ENCODE measurements at regions not wholly inside any gene's neighbourhood (a gene's known extent, or its start where the extent isn't known, plus 50 kb on each side); places are given as distances from the start of the nearest gene placed in this dataset.
"Not testable (repeated sequence)": the region's sequence is repeated elsewhere in the genome, so short reads cannot be mapped to it uniquely, and the experiment has no call there.

DNA sequence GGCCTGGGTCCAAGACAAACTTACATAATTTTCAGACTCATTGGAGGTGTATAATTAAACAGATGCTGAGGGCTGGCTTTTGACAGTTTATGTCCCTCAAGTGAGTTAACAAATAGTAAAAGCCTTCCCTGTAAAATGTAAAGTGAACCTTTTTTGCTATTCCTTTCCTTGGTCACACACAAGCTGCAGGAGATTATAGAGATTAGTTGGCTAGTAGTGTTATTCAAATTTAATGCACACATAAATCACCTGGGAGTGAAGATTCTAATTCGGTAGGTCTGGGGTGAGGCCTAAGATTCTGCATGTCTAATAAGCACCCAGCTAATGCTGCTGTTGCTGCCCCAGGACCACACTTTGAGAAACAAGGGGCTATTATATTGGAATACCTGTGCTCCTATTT is 206.2 kb upstream of the SSTR1 start:
- no peak for DNase-seq

DNA sequence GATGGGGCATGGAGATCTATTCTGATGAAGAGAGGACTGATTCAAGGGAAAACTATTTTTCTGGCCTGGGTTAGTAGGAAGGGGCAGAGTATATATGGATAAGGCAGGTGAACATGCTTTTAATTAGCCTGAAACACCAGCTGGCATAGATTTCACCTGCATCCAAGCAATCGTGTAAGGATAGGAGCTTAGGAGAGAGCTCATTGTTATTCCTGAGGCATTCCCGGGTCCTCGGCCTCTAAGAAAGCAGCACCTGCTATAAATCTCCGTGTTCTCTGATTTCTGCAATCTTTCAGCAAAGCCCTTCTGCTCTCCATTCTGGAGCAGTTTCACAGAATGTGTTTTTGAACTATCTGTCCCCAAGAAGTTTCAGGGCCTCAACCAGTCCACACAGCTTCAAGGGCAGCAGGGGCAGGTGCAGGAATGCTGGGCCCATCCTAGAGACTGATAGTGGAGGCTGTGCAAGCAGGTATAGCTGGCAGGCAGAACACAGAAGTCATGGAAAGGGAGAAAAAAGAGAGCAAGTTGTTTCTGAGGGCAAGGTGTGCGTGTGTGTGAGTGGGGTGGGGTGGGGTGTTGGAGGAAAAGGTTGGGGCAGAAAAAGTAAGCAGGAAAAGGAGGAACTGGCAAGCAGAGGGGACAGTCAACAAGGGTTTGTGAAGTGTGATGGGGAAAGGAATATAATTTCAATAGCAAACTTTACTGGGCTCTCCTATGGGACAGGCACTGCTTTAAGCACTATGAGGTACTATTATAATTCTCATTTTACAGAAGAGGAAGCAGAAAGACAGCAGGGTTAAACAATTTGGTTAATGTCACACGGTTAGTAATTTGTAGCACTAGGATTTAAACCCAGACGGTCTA is 203.7 kb upstream of the SSTR1 start:
- no peak for DNase-seq

DNA sequence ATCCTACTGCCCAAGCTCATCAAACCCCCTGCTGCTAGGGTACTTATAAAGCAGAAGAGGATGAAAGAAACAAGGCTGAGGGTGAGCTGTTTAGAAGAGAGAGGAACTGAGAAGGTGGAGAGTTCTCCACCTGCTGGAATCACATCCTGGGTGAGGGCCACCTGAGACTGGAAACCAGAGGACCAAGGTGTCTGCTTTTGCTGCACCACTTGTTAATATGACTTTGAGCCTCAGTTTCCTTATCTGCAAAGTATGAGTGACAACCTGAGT is 203.2 kb upstream of the SSTR1 start:
- DNase-seq = no peak

DNA sequence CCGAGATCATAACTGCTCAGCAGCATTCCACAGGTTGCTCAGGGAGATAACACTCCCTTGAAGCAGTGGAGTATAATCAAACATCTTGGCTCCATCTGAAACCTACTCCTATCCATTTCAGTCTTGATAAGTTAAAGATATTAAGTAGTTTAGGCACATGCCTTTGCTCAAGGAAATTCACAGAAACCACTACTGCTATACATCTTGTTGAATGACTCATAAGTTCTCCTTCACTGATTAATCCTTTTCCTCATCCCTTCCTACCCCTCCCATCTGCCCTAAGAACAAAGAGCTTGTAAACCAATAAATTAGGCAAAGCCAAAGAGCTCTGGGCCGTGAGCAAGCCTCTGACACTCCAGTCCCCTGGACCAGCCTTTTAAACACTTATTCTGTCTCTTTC is 196.5 kb upstream of the SSTR1 start:
- not testable (repeated sequence) for DNase-seq

DNA sequence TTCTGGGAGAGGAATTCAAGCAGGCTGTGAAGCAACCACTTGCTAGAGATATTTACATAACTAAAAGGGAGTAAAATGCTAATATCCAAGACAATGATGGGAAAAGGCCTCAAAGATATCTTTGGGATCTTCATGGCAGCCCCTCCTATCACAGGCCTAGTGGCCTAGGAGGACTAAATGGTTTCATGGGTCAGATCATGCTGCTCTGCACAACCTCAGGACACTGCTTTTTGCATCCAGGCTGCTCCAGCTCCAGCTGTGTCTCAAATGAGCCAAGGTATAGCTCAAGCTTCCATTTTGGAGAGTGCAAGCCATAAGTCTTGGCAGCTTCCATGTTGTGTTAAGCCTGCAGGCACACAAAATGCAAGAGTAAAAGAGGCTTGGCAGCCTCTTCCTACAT is 195.6 kb upstream of the SSTR1 start:
- no peak for DNase-seq

DNA sequence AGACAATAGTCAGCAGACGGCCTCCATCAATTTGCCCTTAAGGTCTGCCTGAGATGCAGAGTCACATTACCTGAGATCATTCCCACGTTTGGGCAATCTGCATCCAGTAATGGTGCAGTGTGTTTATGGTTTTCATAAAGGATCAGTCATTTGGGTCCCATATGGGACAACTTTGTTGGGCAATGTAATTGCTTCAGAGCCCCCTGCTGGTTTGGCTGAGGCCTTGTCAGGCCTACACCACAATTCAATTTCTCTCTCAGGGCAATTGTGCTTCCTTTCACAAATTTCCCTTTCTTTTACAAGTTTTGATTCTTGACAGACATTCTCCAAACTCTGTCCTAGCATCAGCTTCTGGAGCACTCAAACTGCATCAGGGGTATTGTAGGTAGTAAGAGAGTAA is 191.2 kb upstream of the SSTR1 start:
- no peak for DNase-seq

DNA sequence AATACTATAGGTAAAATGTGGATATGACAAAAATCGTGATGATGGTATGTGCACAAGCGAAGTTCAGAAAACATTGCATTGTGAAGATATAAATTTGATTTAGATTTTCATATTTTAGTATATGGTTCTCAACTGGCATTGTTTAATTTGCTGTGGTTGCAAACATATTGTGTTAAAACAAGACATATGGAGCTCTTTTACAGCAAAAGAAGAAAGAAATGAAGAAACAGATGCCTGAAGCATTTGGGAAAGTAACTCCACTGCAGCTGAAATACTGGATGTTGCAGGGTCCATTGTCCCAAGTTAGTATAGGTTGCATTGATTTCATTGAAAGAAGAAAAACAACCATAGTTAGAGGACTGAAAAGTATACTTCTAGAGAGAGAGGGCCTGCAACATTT is 185.8 kb upstream of the SSTR1 start:
- no peak for DNase-seq

DNA sequence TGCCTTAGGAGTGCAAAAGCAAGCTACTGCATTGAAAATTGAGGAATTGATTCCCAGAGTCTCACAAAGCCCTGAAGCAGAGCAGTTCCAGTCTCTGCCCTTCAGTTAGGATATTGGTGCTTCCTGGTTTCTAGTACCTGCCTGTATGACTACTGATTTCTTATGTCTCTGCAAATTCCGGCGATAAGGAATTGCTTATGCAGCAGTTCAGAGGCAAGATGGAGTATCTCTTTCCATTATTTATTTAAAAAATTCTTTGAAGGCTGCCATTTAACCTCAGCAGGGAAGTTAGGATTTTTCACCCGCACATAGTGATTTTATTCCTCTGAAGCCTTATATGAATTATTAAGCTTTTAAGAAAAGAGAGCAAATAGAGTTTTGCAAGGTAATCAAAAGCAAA is 184.9 kb upstream of the SSTR1 start:
- DNase-seq = no peak

DNA sequence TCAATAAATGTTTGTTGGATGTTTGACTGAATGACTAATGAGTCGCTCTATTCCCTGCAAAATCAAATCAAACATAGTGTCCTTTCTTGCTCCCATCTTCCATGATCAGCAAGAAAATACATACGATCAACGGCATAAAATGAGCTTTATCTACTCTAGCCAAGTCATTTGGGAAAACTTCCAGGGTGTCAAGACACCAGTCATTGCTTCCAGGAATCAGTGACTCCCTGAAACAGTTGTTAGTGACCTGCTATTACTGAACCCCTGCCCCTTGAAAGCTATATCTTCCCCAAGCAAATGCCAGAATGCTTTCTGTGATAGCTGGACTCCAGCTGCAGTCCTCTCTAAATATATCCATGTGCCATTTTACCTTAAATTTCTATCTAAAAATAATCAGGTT is 169.5 kb upstream of the SSTR1 start:
- no peak for DNase-seq

DNA sequence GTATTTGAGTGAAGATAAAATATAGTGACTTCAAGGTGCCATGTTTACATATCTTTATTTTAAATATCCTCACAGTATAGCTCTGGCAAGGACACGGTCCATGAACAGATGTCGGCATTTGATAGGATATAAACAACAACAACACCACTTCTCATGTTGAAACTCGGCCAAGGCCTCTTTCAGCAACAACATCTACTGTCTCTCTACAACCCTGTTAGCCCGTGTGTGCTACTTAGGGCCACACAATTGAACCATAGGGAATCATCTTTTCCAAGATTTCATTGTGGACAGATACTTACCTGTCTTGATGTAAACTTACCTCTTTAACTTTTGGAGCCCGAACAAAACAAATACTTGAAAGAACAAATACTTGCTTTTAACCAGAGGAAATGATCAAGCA is 168.7 kb upstream of the SSTR1 start:
- no peak for DNase-seq

DNA sequence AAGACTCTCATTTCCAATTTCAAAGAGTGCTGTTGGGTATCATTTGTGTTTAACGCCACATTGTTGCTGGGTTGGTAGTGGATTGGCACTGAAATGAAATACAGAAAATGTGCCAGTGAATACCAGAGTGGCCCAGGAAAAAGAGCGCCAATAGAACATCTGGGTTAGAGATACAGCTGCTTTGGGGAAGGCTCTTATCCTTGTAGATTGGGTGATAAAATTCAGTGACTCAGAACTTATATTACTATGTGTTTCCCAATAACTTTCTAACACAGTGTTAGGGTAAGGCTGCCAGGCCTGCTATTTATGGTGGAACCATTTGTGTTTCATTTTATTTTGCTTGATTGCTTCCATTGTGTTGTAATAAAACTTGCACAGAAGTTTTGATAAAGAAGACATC is 168.2 kb upstream of the SSTR1 start:
- DNase-seq = no peak

DNA sequence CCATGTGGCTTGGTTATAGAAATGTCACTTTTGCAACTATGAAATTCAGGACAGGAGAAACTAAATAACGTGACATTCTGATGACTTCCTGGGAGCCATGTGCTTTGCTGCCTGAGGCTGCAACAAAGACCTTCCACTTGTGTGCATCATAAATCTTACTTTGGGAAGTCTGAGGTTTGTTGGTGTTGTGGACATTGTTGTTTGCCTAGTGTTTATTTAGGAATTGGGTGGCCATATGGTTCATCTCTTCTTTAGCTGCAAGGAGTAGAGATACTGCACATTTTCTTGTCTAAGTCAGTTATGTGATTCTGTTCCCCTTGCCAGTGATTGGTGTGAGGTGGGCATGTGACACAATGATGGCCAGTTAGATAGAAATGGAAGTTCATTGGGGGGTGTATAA is 167.3 kb upstream of the SSTR1 start:
- DNase-seq = no peak

DNA sequence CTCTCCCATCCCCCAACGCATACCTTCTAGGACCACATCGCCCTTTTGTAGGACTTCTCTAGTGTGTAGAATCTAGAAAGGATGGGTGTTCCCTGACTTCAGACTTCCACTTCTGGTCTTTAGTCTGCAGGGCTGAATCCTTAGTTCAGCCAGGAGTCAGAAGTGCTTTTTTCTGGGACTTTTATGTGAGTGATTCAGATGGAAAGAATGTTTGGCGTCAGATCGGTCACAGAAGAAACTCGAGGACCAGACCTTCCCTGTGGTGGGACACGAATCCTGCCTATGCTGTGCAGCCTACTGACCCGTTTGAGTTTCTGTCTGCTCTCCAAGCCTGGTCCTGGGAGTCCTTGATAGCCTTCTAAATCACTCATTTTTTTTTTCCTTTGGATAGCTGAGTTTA is 165.4 kb upstream of the SSTR1 start:
- DNase-seq = no peak

DNA sequence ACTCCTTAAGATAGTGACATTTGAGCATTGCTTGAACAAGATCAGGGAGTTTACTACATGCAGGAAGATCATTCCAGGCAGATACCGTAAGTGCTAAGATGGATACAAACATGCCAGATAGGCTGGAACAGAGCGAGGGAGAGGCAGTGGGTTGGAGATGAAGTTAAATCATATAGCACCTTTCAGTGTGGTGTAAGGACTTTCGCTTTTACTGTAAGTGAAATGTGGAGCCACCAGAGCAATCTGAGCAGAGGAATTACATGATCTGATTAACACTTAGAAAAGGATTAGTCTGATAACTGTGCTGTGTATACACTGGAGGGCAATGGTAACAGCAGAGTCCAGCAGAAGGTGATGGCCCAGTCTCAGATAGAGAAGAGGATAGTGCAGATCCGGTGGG is 163.0 kb upstream of the SSTR1 start:
- no peak for DNase-seq

DNA sequence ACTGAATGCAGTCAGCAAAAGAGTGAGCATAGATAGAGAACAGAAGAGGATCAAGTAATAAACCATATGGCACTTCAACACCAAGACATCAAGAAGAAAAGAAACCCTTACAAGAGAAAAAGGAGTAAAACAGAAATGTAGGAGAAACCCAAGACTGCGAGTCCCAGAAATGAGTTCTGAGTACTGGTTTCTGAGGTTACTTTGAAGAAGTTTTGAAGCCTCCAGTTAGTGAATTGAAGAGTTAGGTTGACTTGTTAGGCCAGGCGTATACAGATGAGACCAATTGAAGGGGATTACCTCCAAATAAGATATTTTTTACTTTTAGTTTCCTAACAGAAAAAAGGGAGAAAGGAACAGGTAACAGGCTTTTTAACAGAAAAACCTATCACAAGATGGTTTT is 162.2 kb upstream of the SSTR1 start:
- DNase-seq = no peak

DNA sequence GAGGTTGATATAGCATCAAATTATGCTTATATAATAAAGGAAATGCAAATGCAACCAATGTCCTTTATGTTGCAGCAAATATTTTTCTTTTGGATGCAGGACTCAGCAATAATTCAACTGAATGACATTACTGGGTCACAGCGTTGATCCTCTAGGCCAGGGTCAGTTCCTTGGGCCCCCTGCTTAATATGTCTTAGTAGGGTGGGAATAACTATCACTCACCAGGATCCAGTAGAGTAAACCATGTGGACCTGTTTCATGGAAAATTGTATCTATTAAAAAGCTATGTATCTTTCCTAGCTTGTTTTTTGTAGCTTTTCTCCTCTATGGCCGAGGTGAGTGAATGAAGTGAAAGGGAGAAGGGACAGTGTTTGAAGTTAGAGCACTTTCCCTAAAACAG is 161.5 kb upstream of the SSTR1 start:
- DNase-seq = no peak

DNA sequence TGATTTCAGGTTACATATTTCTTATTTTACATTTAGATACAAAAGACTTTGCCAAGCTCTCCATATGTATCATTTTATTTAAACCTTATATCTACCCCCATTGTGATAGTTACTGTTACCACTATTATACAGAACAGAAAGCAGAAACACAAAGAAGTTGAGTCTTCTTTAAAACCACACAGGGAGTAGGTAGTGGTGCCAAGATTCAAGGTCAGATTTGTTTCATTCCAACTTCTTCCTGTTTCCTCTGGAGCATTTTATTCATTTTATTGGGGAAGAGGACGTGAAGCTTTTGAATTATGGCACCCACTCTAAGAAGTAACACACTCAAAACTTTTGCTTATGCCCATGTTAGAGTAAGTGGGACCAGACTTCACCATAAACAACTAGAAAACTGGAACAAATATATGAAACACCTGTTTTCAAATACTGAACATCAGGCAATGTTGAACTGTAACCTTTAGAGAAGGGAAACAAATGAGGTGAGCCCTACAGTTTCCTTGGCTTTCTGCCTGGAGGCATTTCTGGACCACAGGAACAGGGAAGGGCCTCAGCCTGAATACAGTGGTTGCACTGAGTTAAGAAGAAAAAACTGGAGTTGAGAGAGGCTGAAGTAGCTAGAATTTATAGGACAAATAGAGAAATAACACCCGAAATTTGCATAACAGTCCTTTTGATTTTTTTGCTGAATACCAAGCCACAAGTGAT is 160.4 kb upstream of the SSTR1 start:
- DNase-seq = no peak

DNA sequence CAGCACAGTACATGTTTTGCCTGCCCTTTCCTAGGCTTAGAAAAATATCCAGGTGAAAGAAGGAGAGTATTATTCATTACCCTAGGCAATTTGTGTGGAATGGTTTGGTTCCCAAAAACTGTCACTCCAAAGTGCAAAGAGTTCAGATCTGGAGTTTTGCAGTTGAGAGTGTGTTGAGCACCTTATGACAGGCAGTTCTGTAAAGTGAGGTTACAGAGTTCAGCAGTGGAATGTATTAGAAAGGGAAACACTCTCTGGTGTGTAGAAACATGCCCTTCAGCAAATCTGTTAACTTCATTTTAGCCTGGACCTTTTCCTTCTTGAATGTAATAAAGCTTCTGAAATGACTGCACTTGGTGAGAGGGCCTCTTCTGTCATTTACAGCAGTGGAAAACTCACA is 154.0 kb upstream of the SSTR1 start:
- no peak for DNase-seq

DNA sequence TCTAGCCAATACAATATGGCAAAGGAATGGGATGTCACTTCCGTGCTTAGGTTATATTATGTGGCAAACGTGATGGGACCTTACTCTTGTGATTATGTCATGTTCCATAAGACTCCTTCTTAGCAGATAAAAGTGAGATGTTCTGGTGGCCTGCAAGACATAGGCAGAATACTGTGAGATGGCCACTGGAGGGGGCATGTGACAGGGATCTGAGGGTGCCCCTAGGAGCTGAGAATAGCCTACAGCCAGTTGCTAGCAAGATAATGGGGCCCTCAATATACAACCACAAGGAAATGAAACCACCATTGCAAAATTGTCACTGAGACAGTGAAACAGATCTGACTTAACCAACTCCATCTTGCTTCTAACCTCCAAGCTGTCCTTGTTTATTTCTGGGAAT is 151.4 kb upstream of the SSTR1 start:
- DNase-seq = no peak

DNA sequence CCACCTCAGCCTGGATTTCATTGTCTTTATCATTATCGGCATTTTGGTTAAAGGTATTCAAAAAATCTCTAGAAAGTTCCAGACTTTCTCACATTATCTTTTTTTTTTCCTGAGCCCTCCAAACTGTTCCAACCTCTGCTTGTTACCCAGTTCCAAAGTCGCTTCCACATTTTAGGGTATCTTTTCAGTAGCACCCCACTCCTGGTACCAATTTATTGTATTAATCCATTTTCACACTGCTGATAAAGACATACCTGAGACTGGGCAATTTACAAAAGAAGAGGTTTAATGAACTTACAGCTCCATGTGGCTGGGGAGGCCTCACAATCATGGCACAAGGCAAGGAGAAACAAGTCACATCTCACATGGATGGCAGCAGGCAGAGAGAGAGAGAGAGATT is 145.5 kb upstream of the SSTR1 start:
- DNase-seq = not testable (repeated sequence)

DNA sequence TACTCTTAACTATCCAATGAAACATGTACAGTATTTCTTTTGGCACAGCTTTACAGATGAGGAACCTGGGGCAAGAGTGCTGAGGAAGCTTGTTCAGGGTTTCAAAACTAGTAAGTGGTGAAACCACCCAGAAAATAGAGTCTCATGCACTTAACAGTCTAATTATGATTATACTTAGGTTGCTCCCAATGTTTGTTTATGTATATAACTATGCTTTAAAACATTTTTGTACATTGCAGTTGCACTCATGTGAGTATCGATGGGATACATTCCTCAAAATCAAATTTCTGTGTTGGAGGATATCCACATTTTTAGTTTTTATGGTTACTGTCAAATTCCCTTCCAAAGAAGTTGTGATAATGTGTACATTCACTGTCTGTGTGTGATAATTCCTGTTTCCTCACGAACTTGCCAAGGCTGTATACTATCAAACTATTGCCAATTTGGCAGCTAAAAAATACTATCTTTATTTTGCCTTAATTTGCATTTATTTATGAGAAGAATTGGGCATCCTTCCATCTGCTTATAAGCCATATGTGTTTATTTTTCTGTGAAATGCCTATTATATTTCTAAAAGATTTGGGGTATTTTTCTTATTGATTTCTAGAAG is 143.9 kb upstream of the SSTR1 start:
- no peak for DNase-seq

DNA sequence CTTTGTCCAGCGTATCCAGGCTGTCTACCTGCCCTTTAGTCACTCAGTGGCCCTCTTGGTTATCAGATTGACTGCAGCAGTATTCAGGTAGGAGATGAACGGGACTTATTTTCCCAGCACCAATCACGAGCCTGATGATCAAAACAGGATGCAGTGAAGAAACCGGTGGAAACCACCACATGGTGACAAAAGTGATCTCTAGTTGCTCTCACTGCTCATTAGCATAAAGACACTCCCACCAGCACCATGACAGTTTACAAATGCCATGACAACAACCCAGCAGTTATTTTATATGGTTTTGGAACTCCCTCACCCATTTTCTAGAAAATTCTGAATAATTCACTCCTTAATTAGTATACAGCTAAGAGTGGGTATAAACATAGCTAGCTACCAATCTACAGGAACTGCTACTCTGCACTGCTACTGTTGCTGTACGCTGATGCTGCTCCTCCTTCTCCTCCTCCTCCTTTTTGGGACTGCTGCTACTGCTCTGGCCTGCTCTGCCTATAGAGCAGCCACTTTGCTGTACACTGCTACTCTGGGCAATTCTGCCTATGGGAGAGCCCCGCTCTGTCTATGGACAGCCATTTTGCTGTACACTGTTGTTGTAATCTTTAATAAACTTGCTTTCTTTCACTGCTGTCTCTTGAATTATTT is 142.5 kb upstream of the SSTR1 start:
- DNase-seq = peak; percentile 11

DNA sequence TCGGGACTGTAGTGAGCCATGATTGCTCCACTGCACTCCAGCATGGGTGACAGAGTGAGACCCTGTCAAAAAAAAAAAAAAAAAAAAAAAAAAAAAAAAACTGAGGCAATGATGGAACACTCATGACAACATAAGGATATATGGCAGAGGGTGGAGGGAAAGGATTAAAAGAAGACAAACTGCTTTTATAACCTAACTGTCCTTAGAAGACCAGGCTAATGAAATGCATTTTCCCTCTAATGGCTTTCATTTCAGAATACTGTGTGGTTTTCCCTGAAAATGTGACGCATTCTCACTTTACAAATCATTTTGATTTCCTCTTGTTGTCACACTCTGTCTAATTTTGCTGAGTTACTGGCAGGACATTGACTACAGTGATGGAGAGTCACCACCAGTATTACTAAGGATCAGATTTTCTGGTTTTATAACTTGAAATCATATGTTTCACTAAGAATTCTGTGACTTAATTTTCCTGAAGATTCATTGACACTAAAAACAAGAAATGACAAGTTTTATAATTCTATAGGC is 137.6 kb upstream of the SSTR1 start:
- no peak for DNase-seq

DNA sequence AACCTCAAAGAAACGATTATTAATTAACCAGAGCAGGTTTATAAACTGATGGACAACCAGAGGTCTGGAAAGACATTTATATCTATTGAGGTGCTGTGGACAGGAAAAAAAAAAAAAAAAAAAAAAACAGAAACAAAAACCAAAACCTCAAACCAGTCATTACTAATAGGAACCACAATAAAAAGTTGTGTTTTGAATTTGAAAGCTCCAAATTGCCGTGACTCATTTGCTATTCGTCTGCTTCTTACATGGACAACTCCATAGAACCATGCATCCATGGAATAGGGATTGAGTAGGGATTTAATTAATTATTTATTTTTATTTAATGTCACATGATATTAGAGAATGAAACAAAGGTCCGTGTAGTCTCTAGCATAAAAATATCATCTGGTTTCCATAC is 134.1 kb upstream of the SSTR1 start:
- DNase-seq = no peak

All from stimulated activated CD4-positive, alpha-beta T cell treated with anti-CD3 and anti-CD28 coated beads, Interleukin-4, amount 100 ng/mL, for 1 hour (primary cell).